ENCODE measurements at regions not wholly inside any gene's neighbourhood (a gene's known extent, or its start where the extent isn't known, plus 50 kb on each side); places are given as distances from the start of the nearest gene placed in this dataset.

DNA sequence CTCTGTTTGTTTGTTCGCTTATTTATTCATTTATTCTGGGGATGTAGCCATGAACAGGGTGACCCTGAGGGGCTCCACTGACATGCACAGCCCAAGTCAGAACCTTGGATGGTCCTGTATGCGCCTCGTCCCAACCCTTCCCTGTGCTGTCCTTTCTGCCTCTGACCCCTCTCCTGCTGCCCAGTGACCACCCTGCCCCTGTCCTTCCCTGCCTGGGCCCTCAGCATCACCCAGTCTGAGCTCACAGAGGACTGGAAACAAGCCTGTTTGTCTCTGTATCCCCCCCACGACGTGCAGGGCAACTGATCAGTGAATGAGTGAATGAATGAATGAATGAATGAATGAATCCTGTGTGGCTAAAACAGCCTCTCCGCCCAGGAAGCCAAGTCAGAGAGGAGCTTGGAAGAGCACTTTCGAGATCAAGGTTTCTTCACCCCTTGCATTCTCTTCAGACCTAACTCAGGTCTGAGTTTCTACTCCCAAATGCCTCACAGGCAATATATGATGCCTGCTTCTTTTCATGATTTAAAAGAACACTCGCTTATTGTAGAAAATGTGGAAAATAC is 157.7 kb downstream of the SMAD6 start:
- Histone ChIP-seq H4K8ac (ENCODE audit: extremely low read depth, insufficient read depth, low read length) (no peak overlapping the region), H3K23me2 (ENCODE audit: low read depth, low read length) (no peaks in the 10 kb centered on the region), H3K79me1 (ENCODE audit: low read depth, low read length) (no peaks in the 10 kb centered on the region), H2BK12ac (ENCODE audit: low read depth, low read length) (no peak overlapping the region; the same call in 1 of the 2 replicates), H4K91ac (replicated peaks; ENCODE audit: insufficient read length, low read length) (no peak overlapping the region), H2BK20ac (ENCODE audit: low read length) (no peak overlapping the region), H3K27me3 (replicated peaks in 1 of 4; ENCODE audit: control insufficient read depth in 3 of 4, extremely low read depth in 1 of 4, insufficient read depth in 3 of 4, low read length in 3 of 4) (no peaks in the 10 kb centered on the region), H3K79me2 (ENCODE audit: control insufficient read depth in 1 of 2, insufficient read depth in 2 of 2, low read length in 2 of 2) (no peaks in the 10 kb centered on the region), H3K23ac (ENCODE audit: insufficient read length) (no peak overlapping the region), H3K4ac (replicated peaks; ENCODE audit: insufficient read length, low read depth, low read length) (no peak overlapping the region), H2AK5ac (ENCODE audit: low read depth, low read length) (no peak overlapping the region), H3K14ac (ENCODE audit: insufficient read length) (no peak overlapping the region), H3K18ac (ENCODE audit: extremely low read depth, low read length) (no peak overlapping the region), H2BK15ac (ENCODE audit: low read length) (no peak overlapping the region), H3K4me2 (ENCODE audit: insufficient read depth in 1 of 2, low read depth in 2 of 2, low read length in 2 of 2) (no peak overlapping the region), H3K56ac (replicated peaks; ENCODE audit: insufficient read length, low read depth, low read length) (no peak overlapping the region), H2AFZ (ENCODE audit: low read length) (no peak overlapping the region), H3K9me3 (ENCODE audit: insufficient read depth in 2 of 2, low read depth in 1 of 2, low read length in 1 of 2) (no peaks in the 10 kb centered on the region), H3K4me1 (replicated peaks in 1 of 4; ENCODE audit: control insufficient read depth in 3 of 4, insufficient read depth in 4 of 4, low read length in 3 of 4) (no peaks in the 10 kb centered on the region), H3K27ac (ENCODE audit: low read depth, low read length) (no peak overlapping the region), H3K4me3 (ENCODE audit: extremely low read depth in 1 of 4, insufficient read depth in 2 of 4, low read depth in 3 of 4, low read length in 4 of 4) (no peak overlapping the region), H3K36me3 (ENCODE audit: control insufficient read depth in 2 of 4, insufficient read depth in 4 of 4, low read length in 3 of 4) (no peaks in the 10 kb centered on the region), H4K5ac (ENCODE audit: insufficient read length, low read depth, low read length) (no peak overlapping the region), H2BK120ac (replicated peaks; ENCODE audit: low read depth, low read length) (no peak overlapping the region), H4K20me1 (replicated peaks in 1 of 2; ENCODE audit: control insufficient read depth in 1 of 2, insufficient read depth in 2 of 2, low read length in 2 of 2) (no peaks in the 10 kb centered on the region), H2BK5ac (ENCODE audit: low read depth, low read length) (no peak overlapping the region), H3K9ac (replicated peaks in 1 of 4; ENCODE audit: extremely low read depth in 1 of 4, low read depth in 3 of 4, low read length in 3 of 4) (no peak overlapping the region)
- ChIA-PET CTCF (ENCODE audit: partially characterized antibody) (interaction anchor here (0.7 to 2.0 kb wide), 4 partner anchors 9 to 256 kb away, joined by 3 to 7 read pairs (median 3); no protein-coding TSS in a partner anchor), POLR2A (ENCODE audit: partially characterized antibody) (no interaction called here)
- 87% methylated on average over 8 of the region's 8 CpGs; no CpG with 5 or more reads in 1 of the 2 experiments for WGBS, 2 experiments (ENCODE audit: extremely low coverage in 1 of 2, insufficient coverage in 1 of 2, insufficient read length in 1 of 2, insufficient replicate concordance in 2 of 2, low coverage in 1 of 2, low lambda C conversion rate in 2 of 2, missing lambda C conversion rate in 1 of 2)
- no peak for DNase-seq (ENCODE audit: low read depth in 1 of 2, low spot score in 2 of 2)
- no peak for FAIRE-seq
- TF ChIP-seq SUZ12 (IDR thresholded peaks at IDR 0.05; ENCODE audit: low read length) (no peak), POLR2AphosphoS5 (IDR thresholded peaks at IDR 0.05; ENCODE audit: low read depth, low read length) (no peak), NRF1 (IDR thresholded peaks at IDR 0.05; ENCODE audit: low read depth, low read length) (no peak), CBX5 (IDR thresholded peaks at IDR 0.05; ENCODE audit: low read depth, low read length) (no peak), SIN3A (conservative IDR thresholded peaks at IDR 0.05 in 1 of 2, IDR thresholded peaks at IDR 0.05 in 1 of 2; ENCODE audit: low read depth in 1 of 2, low read length in 2 of 2) (no peak), TAF1 (IDR thresholded peaks at IDR 0.05; ENCODE audit: low read depth, low read length) (no peak), SRF (IDR thresholded peaks at IDR 0.05; ENCODE audit: low read depth, low read length) (no peak), NANOG (IDR thresholded peaks at IDR 0.05; ENCODE audit: insufficient read depth, low read depth, low read length, poor library complexity, severe bottlenecking) (no peak), GTF2F1 (IDR thresholded peaks at IDR 0.05; ENCODE audit: borderline replicate concordance, low read depth, low read length) (no peak), RNF2 (IDR thresholded peaks at IDR 0.05; ENCODE audit: borderline replicate concordance, low read depth, low read length, missing control alignments, poor library complexity, severe bottlenecking) (no peak), TAF7 (optimal IDR thresholded peaks at IDR 0.05; ENCODE audit: borderline replicate concordance, low read depth, low read length) (no peak), POLR2A (IDR thresholded peaks at IDR 0.05; ENCODE audit: control extremely low read depth in 1 of 2, low read depth in 2 of 2, low read length in 2 of 2) (no peak)
- TF ChIP-seq, protein P1, sequence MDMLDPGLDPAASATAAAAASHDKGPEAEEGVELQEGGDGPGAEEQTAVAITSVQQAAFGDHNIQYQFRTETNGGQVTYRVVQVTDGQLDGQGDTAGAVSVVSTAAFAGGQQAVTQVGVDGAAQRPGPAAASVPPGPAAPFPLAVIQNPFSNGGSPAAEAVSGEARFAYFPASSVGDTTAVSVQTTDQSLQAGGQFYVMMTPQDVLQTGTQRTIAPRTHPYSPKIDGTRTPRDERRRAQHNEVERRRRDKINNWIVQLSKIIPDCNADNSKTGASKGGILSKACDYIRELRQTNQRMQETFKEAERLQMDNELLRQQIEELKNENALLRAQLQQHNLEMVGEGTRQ (IDR thresholded peaks at IDR 0.05; ENCODE audit: low read length) = no peak
